GM21825 (cell line): ENCODE measurements at regions not wholly inside any gene's neighbourhood (a gene's known extent, or its start where the extent isn't known, plus 50 kb on each side); places are given as distances from the start of the nearest gene placed in this dataset.
"Not testable (repeated sequence)": the region's sequence is repeated elsewhere in the genome, so short reads cannot be mapped to it uniquely, and the experiment has no call there.

Source experiments
- ATAC-seq: cut with Tn5 transposase; IDR thresholded peaks from one replicate; pipeline ENCODE4 v1.9.1; 2021; ENCODE audit warnings: mild to moderate bottlenecking, moderate library complexity; ENCODE audit not compliant: unreplicated experiment

GRCh38 chr13:99792079-99792921 lies 179.3 kb downstream of the ZIC5 start:
- ATAC-seq: no peak

- no peak for ATAC-seq
Observed at GRCh38 chr13:99782669-99783068, 188.9 kb downstream of the ZIC5 start.

- no peak for ATAC-seq
Observed at GRCh38 chr13:99778500-99778899, 193.1 kb downstream of the ZIC5 start.

- ATAC-seq: no peak
Observed at GRCh38 chr13:99777873-99778272, 193.7 kb downstream of the ZIC5 start.

- no peak for ATAC-seq
Observed at GRCh38 chr13:99774644-99775043, 196.9 kb downstream of the ZIC5 start.

GRCh38 chr13:99768986-99769385 lies 202.6 kb downstream of the ZIC5 start:
- ATAC-seq: no peak

GRCh38 chr13:99766641-99767045 lies 204.9 kb downstream of the ZIC5 start:
- no peak for ATAC-seq

- no peak for ATAC-seq
Observed at GRCh38 chr13:99765869-99766268, 205.7 kb downstream of the ZIC5 start.

GRCh38 chr13:99760456-99760855 lies 211.1 kb downstream of the ZIC5 start:
- no peak for ATAC-seq

GRCh38 chr13:99759163-99759552 lies 212.4 kb downstream of the ZIC5 start:
- ATAC-seq: no peak

- no peak for ATAC-seq
Observed at GRCh38 chr13:99758460-99759162, 213.0 kb downstream of the ZIC5 start.

GRCh38 chr13:99757756-99758459 lies 213.7 kb downstream of the ZIC5 start:
- no peak for ATAC-seq

GRCh38 chr13:99756281-99756680 lies 215.3 kb downstream of the ZIC5 start:
- ATAC-seq: no peak

- ATAC-seq: not testable (repeated sequence)
Observed at GRCh38 chr13:99754750-99755149, 216.8 kb downstream of the ZIC5 start.

- ATAC-seq: no peak
Observed at GRCh38 chr13:99752373-99752772, 219.2 kb downstream of the ZIC5 start.

GRCh38 chr13:99751517-99752199 lies 219.9 kb downstream of the ZIC5 start:
- ATAC-seq: no peak

- no peak for ATAC-seq
Observed at GRCh38 chr13:99750951-99751350, 220.6 kb downstream of the ZIC5 start.

- no peak for ATAC-seq
Observed at GRCh38 chr13:99749271-99750019, 222.1 kb downstream of the ZIC5 start.

- ATAC-seq: no peak
Observed at GRCh38 chr13:99747403-99747710, 224.2 kb downstream of the ZIC5 start.

GRCh38 chr13:99746637-99747402 lies 224.7 kb downstream of the ZIC5 start:
- no peak for ATAC-seq
